ENCODE measurements at regions not wholly inside any gene's neighbourhood (a gene's known extent, or its start where the extent isn't known, plus 50 kb on each side); places are given as distances from the start of the nearest gene placed in this dataset.

GRCh38 chr13:76489274-76489673 lies 396.9 kb downstream of the KCTD12 start:
- no peak for DNase-seq

- DNase-seq, result no peak
Measured at GRCh38 chr13:76481738-76482137, 404.5 kb downstream of the KCTD12 start.

- DNase-seq, result no peak
Measured at GRCh38 chr13:76474966-76475365, 411.2 kb downstream of the KCTD12 start.

- DNase-seq, result no peak
Measured at GRCh38 chr13:76474356-76474755, 411.8 kb downstream of the KCTD12 start.

GRCh38 chr13:76473552-76474134 lies 412.6 kb downstream of the KCTD12 start:
- DNase-seq, result peak; percentile 64

GRCh38 chr13:76472916-76473315 lies 413.3 kb downstream of the KCTD12 start:
- DNase-seq, result no peak

GRCh38 chr13:76471486-76471885 lies 414.7 kb downstream of the KCTD12 start:
- DNase-seq, result no peak

GRCh38 chr13:76470991-76471390 lies 415.2 kb downstream of the KCTD12 start:
- no peak for DNase-seq

- DNase-seq, result no peak
Measured at GRCh38 chr13:76466043-76466442, 420.2 kb downstream of the KCTD12 start.

GRCh38 chr13:76463314-76463713 lies 422.9 kb downstream of the KCTD12 start:
- DNase-seq, result no peak

- DNase-seq, result no peak
Measured at GRCh38 chr13:76461999-76462398, 424.2 kb downstream of the KCTD12 start.

GRCh38 chr13:76461484-76461883 lies 424.7 kb downstream of the KCTD12 start:
- no peak for DNase-seq

GRCh38 chr13:76459863-76460262 lies 426.3 kb downstream of the KCTD12 start:
- no peak for DNase-seq

- no peak for DNase-seq
Measured at GRCh38 chr13:76455960-76456359, 430.2 kb downstream of the KCTD12 start.

GRCh38 chr13:76454991-76455390 lies 431.2 kb downstream of the KCTD12 start:
- DNase-seq, result no peak

- DNase-seq, result no peak
Measured at GRCh38 chr13:76449716-76450115, 436.5 kb downstream of the KCTD12 start.

- no peak for DNase-seq
Measured at GRCh38 chr13:76446191-76446590, 440.0 kb downstream of the KCTD12 start.

GRCh38 chr13:76440568-76440967 lies 445.6 kb downstream of the KCTD12 start:
- no peak for DNase-seq

GRCh38 chr13:76439546-76439945 lies 446.7 kb downstream of the KCTD12 start:
- DNase-seq, result no peak

- DNase-seq, result no peak
Measured at GRCh38 chr13:76438050-76438449, 448.2 kb downstream of the KCTD12 start.

GRCh38 chr13:76425935-76426334 lies 460.3 kb downstream of the KCTD12 start:
- DNase-seq, result no peak

GRCh38 chr13:76421011-76421410 lies 465.2 kb downstream of the KCTD12 start:
- DNase-seq, result no peak

- no peak for DNase-seq
Measured at GRCh38 chr13:76418404-76418803, 467.8 kb downstream of the KCTD12 start.

- no peak for DNase-seq
Measured at GRCh38 chr13:76414320-76414719, 471.9 kb downstream of the KCTD12 start.

- DNase-seq, result no peak
Measured at GRCh38 chr13:76406243-76406642, 480.0 kb downstream of the KCTD12 start.

GRCh38 chr13:76398425-76398824 lies 487.8 kb downstream of the KCTD12 start:
- no peak for DNase-seq

Measured in activated naive CD4-positive, alpha-beta T cell treated with anti-CD3 and anti-CD28 coated beads, Interleukin-2, amount 50 U/mL, for 16 hours (primary cell).